ENCODE measurements at regions not wholly inside any gene's neighbourhood (a gene's known extent, or its start where the extent isn't known, plus 50 kb on each side); places are given as distances from the start of the nearest gene placed in this dataset.

DNA sequence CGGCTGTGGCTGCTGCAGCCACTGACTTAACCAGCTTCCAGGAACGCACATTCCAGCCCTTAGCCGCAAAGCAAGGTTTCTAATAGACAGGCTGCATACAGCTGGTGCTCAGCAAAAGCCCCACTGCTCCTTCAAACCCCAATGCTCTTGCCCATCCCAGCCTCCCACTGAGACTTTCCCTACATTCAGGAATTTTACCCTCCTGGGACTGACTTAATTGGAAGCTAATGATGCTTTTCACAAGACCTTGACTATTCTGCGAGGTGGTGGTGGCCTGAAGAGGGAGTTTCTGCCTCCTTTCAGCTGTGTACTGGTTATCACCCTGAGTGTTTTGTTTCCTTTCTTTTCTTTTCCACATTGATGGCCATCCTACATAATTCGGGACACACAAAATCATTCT, 164.9 kb upstream of the IRX1 start:
- ATAC-seq (ENCODE audit: insufficient read depth, low read depth) = no peak
- H3K4me2 ChIP-seq (ENCODE audit: insufficient read depth, low read length) = no peak overlapping the region
- H3K9me3 ChIP-seq (ENCODE audit: insufficient read depth, low read length, severe bottlenecking) = no peaks in the 10 kb centered on the region
- peak overlapping the region; percentile 41; the same call in 1 of the 2 replicates for H2AFZ ChIP-seq (ENCODE audit: low read depth, low read length)
- no peaks in the 10 kb centered on the region for H3K79me2 ChIP-seq (ENCODE audit: insufficient read depth, low read length)
- DNase-seq = no peak
- H3K27me3 ChIP-seq (ENCODE audit: insufficient read depth, low read length, poor library complexity) = no peaks in the 10 kb centered on the region
- peaks cover 23% of the 10 kb centered on the region for H3K4me1 ChIP-seq (ENCODE audit: insufficient read depth, low read length)
- H3K9ac ChIP-seq (ENCODE audit: low read depth, low read length) = no peak overlapping the region
- TF ChIP-seq, protein P1, sequence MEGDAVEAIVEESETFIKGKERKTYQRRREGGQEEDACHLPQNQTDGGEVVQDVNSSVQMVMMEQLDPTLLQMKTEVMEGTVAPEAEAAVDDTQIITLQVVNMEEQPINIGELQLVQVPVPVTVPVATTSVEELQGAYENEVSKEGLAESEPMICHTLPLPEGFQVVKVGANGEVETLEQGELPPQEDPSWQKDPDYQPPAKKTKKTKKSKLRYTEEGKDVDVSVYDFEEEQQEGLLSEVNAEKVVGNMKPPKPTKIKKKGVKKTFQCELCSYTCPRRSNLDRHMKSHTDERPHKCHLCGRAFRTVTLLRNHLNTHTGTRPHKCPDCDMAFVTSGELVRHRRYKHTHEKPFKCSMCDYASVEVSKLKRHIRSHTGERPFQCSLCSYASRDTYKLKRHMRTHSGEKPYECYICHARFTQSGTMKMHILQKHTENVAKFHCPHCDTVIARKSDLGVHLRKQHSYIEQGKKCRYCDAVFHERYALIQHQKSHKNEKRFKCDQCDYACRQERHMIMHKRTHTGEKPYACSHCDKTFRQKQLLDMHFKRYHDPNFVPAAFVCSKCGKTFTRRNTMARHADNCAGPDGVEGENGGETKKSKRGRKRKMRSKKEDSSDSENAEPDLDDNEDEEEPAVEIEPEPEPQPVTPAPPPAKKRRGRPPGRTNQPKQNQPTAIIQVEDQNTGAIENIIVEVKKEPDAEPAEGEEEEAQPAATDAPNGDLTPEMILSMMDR (IDR thresholded peaks at IDR 0.05; ENCODE audit: borderline replicate concordance, extremely low read depth, low read length, poor library complexity, severe bottlenecking) = peak; percentile 23
- TF ChIP-seq EZH2 (IDR thresholded peaks at IDR 0.05; ENCODE audit: borderline replicate concordance, low read depth, low read length, severe bottlenecking) = no peak
- H4K20me1 ChIP-seq (ENCODE audit: insufficient read depth, low read length) = no peaks in the 10 kb centered on the region
- no peaks in the 10 kb centered on the region for H3K36me3 ChIP-seq (ENCODE audit: insufficient read depth, low read length)
- H3K27ac ChIP-seq (ENCODE audit: low read length) = peak overlapping the region; percentile 30; the same call in 1 of the 2 replicates
- no peak overlapping the region for H3K4me3 ChIP-seq (ENCODE audit: low read depth in 1 of 2, low read length in 2 of 2)

DNA sequence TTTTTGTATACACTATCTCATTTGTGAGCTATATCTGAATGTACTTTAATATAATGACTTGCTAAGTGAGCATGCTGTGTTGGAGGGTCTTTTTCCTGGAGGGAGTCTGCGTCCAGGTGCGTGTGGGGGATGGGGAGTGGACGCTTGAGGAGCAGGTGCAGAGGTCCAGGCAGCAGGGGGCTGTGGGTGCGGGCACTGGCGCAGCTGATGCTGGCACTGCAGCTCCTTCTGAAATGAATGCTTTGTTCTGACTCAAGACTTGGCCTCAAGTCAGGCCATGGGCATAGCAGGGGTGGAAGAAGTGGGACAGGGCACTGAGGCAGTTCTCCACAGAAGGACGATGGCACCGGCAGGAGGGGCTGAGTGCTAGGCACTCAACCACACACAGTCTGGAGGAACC, 165.7 kb upstream of the IRX1 start:
- no peaks in the 10 kb centered on the region for H3K9me3 ChIP-seq (ENCODE audit: insufficient read depth, low read length, severe bottlenecking)
- TF ChIP-seq EZH2 (IDR thresholded peaks at IDR 0.05; ENCODE audit: borderline replicate concordance, low read depth, low read length, severe bottlenecking) = no peak
- TF ChIP-seq, protein P1 (IDR thresholded peaks at IDR 0.05; ENCODE audit: borderline replicate concordance, extremely low read depth, low read length, poor library complexity, severe bottlenecking) = no peak
- H3K79me2 ChIP-seq (ENCODE audit: insufficient read depth, low read length) = no peaks in the 10 kb centered on the region
- H3K27me3 ChIP-seq (ENCODE audit: insufficient read depth, low read length, poor library complexity) = no peaks in the 10 kb centered on the region
- H4K20me1 ChIP-seq (ENCODE audit: insufficient read depth, low read length) = no peaks in the 10 kb centered on the region
- peaks cover 23% of the 10 kb centered on the region for H3K4me1 ChIP-seq (ENCODE audit: insufficient read depth, low read length)
- ATAC-seq (ENCODE audit: insufficient read depth, low read depth) = no peak
- H3K36me3 ChIP-seq (ENCODE audit: insufficient read depth, low read length) = no peaks in the 10 kb centered on the region
- no peak overlapping the region for H3K9ac ChIP-seq (ENCODE audit: low read depth, low read length)
- no peak for DNase-seq
- no peak overlapping the region for H3K4me2 ChIP-seq (ENCODE audit: insufficient read depth, low read length)
- H3K27ac ChIP-seq (ENCODE audit: low read length) = no peak overlapping the region; the same call in 1 of the 2 replicates
- H3K4me3 ChIP-seq (ENCODE audit: low read depth in 1 of 2, low read length in 2 of 2) = no peak overlapping the region
- no peak overlapping the region for H2AFZ ChIP-seq (ENCODE audit: low read depth, low read length)

DNA sequence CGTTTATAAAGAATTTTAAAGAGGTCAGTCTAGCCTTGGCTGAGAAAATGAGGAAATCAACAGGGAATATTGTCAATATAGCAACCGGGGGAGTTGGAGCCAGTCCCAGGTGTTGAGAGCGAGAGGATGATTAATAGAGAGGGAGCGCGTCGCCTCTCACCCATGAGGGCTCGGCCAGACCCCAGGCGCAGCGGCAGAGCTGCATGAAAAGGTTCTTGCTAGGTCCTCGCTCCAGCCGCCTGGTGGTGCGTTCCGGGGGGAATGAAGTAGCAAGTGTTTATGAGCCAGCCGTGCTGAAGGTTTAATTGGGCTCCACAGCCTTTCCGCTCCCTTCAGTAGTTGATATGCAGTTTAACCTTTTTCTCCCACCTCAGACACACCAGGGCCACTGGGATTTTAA, 167.3 kb upstream of the IRX1 start:
- no peak for ATAC-seq (ENCODE audit: insufficient read depth, low read depth)
- Histone ChIP-seq H3K27me3 (ENCODE audit: insufficient read depth, low read length, poor library complexity) (no peaks in the 10 kb centered on the region), H3K4me2 (ENCODE audit: insufficient read depth, low read length) (no peak overlapping the region), H3K27ac (ENCODE audit: low read length) (no peak overlapping the region), H4K20me1 (ENCODE audit: insufficient read depth, low read length) (no peaks in the 10 kb centered on the region), H3K36me3 (ENCODE audit: insufficient read depth, low read length) (no peaks in the 10 kb centered on the region), H3K9ac (ENCODE audit: low read depth, low read length) (no peak overlapping the region), H3K9me3 (ENCODE audit: insufficient read depth, low read length, severe bottlenecking) (peaks cover 3% of the 10 kb centered on the region), H3K4me3 (ENCODE audit: low read depth in 1 of 2, low read length in 2 of 2) (no peak overlapping the region), H3K79me2 (ENCODE audit: insufficient read depth, low read length) (no peaks in the 10 kb centered on the region), H2AFZ (ENCODE audit: low read depth, low read length) (no peak overlapping the region), H3K4me1 (ENCODE audit: insufficient read depth, low read length) (peaks cover 23% of the 10 kb centered on the region)
- TF ChIP-seq, protein P1 (IDR thresholded peaks at IDR 0.05; ENCODE audit: borderline replicate concordance, extremely low read depth, low read length, poor library complexity, severe bottlenecking) = no peak
- no peak for TF ChIP-seq EZH2 (IDR thresholded peaks at IDR 0.05; ENCODE audit: borderline replicate concordance, low read depth, low read length, severe bottlenecking)
- no peak for DNase-seq

DNA sequence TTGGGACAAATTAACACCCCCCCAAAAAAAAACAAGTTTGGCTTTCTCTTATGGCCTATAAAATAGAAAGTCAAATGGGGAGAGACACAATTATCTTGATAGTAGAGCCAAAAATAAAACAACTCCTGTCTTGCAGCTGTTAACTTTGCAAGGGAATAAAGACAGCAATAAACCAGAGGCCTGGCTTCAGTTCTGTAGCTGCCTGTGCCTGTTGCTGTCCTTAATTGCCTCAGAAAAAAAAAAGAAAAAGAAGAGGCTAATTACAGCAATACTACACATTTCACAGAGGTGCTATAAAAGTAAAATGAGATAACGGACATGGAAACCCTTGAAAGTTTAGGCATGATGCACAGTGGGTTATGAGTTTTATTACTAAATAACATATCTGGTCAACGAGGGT, 170.7 kb upstream of the IRX1 start:
- H3K36me3 ChIP-seq (ENCODE audit: insufficient read depth, low read length) = no peaks in the 10 kb centered on the region
- H3K4me2 ChIP-seq (ENCODE audit: insufficient read depth, low read length) = no peak overlapping the region
- H3K4me3 ChIP-seq (ENCODE audit: low read depth in 1 of 2, low read length in 2 of 2) = no peak overlapping the region
- no peaks in the 10 kb centered on the region for H3K4me1 ChIP-seq (ENCODE audit: insufficient read depth, low read length)
- H3K79me2 ChIP-seq (ENCODE audit: insufficient read depth, low read length) = no peaks in the 10 kb centered on the region
- H2AFZ ChIP-seq (ENCODE audit: low read depth, low read length) = no peak overlapping the region
- H3K9ac ChIP-seq (ENCODE audit: low read depth, low read length) = no peak overlapping the region
- no peaks in the 10 kb centered on the region for H4K20me1 ChIP-seq (ENCODE audit: insufficient read depth, low read length)
- no peak for TF ChIP-seq EZH2 (IDR thresholded peaks at IDR 0.05; ENCODE audit: borderline replicate concordance, low read depth, low read length, severe bottlenecking)
- TF ChIP-seq, protein P1 (IDR thresholded peaks at IDR 0.05; ENCODE audit: borderline replicate concordance, extremely low read depth, low read length, poor library complexity, severe bottlenecking) = no peak
- peaks cover 4% of the 10 kb centered on the region for H3K9me3 ChIP-seq (ENCODE audit: insufficient read depth, low read length, severe bottlenecking)
- H3K27ac ChIP-seq (ENCODE audit: low read length) = no peak overlapping the region
- DNase-seq (no peak), ATAC-seq (ENCODE audit: insufficient read depth, low read depth) (no peak)
- no peaks in the 10 kb centered on the region for H3K27me3 ChIP-seq (ENCODE audit: insufficient read depth, low read length, poor library complexity)

All from DND-41 (cell line).